HG03378 (cell line): ENCODE measurements at regions not wholly inside any gene's neighbourhood (a gene's known extent, or its start where the extent isn't known, plus 50 kb on each side); places are given as distances from the start of the nearest gene placed in this dataset.
"Not testable (repeated sequence)": the region's sequence is repeated elsewhere in the genome, so short reads cannot be mapped to it uniquely, and the experiment has no call there.

Experiments
- ATAC-seq: cut with Tn5 transposase; IDR thresholded peaks from one replicate; pipeline ENCODE4 v1.9.1; 2021; ENCODE audit warnings: mild to moderate bottlenecking, moderate library complexity; ENCODE audit not compliant: unreplicated experiment

- ATAC-seq, result no peak
Measured at GRCh38 chr20:12715991-12716680, 292.6 kb upstream of the SPTLC3 start.

- no peak for ATAC-seq
Measured at GRCh38 chr20:12717061-12717460, 291.7 kb upstream of the SPTLC3 start.

- ATAC-seq, result no peak
Measured at GRCh38 chr20:12718619-12719018, 290.2 kb upstream of the SPTLC3 start.

GRCh38 chr20:12721636-12722035, 287.1 kb upstream of the SPTLC3 start:
- ATAC-seq, result no peak

GRCh38 chr20:12722091-12722490, 286.7 kb upstream of the SPTLC3 start:
- no peak for ATAC-seq

- no peak for ATAC-seq
Measured at GRCh38 chr20:12723811-12724210, 285.0 kb upstream of the SPTLC3 start.

- no peak for ATAC-seq
Measured at GRCh38 chr20:12728782-12729181, 280.0 kb upstream of the SPTLC3 start.

- no peak for ATAC-seq
Measured at GRCh38 chr20:12729326-12729725, 279.4 kb upstream of the SPTLC3 start.

GRCh38 chr20:12733811-12734210, 275.0 kb upstream of the SPTLC3 start:
- ATAC-seq, result no peak

- ATAC-seq, result no peak
Measured at GRCh38 chr20:12737497-12737896, 271.3 kb upstream of the SPTLC3 start.

GRCh38 chr20:12737900-12738299, 270.9 kb upstream of the SPTLC3 start:
- ATAC-seq, result no peak

GRCh38 chr20:12740647-12741046, 268.1 kb upstream of the SPTLC3 start:
- no peak for ATAC-seq

- ATAC-seq, result no peak
Measured at GRCh38 chr20:12744037-12744436, 264.7 kb upstream of the SPTLC3 start.

GRCh38 chr20:12748359-12748994, 260.3 kb upstream of the SPTLC3 start:
- no peak for ATAC-seq

GRCh38 chr20:12750221-12750620, 258.6 kb upstream of the SPTLC3 start:
- no peak for ATAC-seq

- not testable (repeated sequence) for ATAC-seq
Measured at GRCh38 chr20:12752900-12753693, 255.7 kb upstream of the SPTLC3 start.

- not testable (repeated sequence) for ATAC-seq
Measured at GRCh38 chr20:12753742-12754141, 255.0 kb upstream of the SPTLC3 start.

- not testable (repeated sequence) for ATAC-seq
Measured at GRCh38 chr20:12759493-12759892, 249.3 kb upstream of the SPTLC3 start.

GRCh38 chr20:12762725-12763124, 246.0 kb upstream of the SPTLC3 start:
- no peak for ATAC-seq

GRCh38 chr20:12763406-12763805, 245.4 kb upstream of the SPTLC3 start:
- no peak for ATAC-seq

GRCh38 chr20:12764053-12764452, 244.7 kb upstream of the SPTLC3 start:
- ATAC-seq, result no peak

- no peak for ATAC-seq
Measured at GRCh38 chr20:12764851-12765250, 243.9 kb upstream of the SPTLC3 start.
